IMR-90 (cell line): ENCODE measurements at regions not wholly inside any gene's neighbourhood (a gene's known extent, or its start where the extent isn't known, plus 50 kb on each side); places are given as distances from the start of the nearest gene placed in this dataset.

Experiments used
- BHLHE40 ChIP-seq: fragments of 150-350 bp; IDR thresholded peaks from 2 replicates; pipeline ENCODE4 v1.6.1; 2016; ENCODE audit warnings: mild to moderate bottlenecking, low read depth, low read length
- CEBPB ChIP-seq: IDR thresholded peaks from 2 replicates; pipeline ENCODE4 v1.6.1; 2012; ENCODE audit warnings: low read depth, low read length, improper control_type of control experiment
- CTCF ChIP-seq: conservative IDR thresholded peaks from 2 replicates; pipeline ENCODE4 v1.5.1; 2012; ENCODE audit warnings: mild to moderate bottlenecking, low read depth, low read length, improper control_type of control experiment
- ELK1 ChIP-seq: fragments of 150-350 bp; IDR thresholded peaks from 2 replicates; pipeline ENCODE4 v1.6.1; 2016; ENCODE audit warnings: low read depth, mild to moderate bottlenecking, low read length, moderate library complexity, borderline replicate concordance
- FOS ChIP-seq: fragments of 150-350 bp; IDR thresholded peaks from 2 replicates; pipeline ENCODE4 v1.6.1; 2016; ENCODE audit warnings: low read depth, low read length
- MAFK ChIP-seq: IDR thresholded peaks from 2 replicates; pipeline ENCODE4 v1.6.1; 2012; ENCODE audit warnings: low read depth, low read length, improper control_type of control experiment
- MXI1 ChIP-seq: IDR thresholded peaks from 2 replicates; pipeline ENCODE4 v1.6.1; 2012; ENCODE audit warnings: low read depth, mild to moderate bottlenecking, low read length, moderate library complexity, borderline replicate concordance
- NFE2L2 ChIP-seq: fragments of 150-350 bp; IDR thresholded peaks from 2 replicates; pipeline ENCODE4 v1.6.1; 2016; ENCODE audit warnings: low read depth, mild to moderate bottlenecking, low read length
- POLR2A ChIP-seq: IDR thresholded peaks from 2 replicates; pipeline ENCODE4 v1.6.1; 2012; ENCODE audit warnings: mild to moderate bottlenecking, low read depth, low read length
- RCOR1 ChIP-seq: IDR thresholded peaks from 2 replicates; pipeline ENCODE4 v1.6.1; 2012; ENCODE audit warnings: mild to moderate bottlenecking, low read length, improper control_type of control experiment; ENCODE audit not compliant: insufficient replicate concordance
- RFX5 ChIP-seq: IDR thresholded peaks from 2 replicates; pipeline ENCODE4 v1.8.0; 2012; ENCODE audit warnings: low read depth, mild to moderate bottlenecking, low read length, moderate library complexity
- USF2 ChIP-seq: fragments of 150-350 bp; IDR thresholded peaks from 2 replicates; pipeline ENCODE4 v1.6.1; 2017; ENCODE audit warnings: mild to moderate bottlenecking, antibody characterized with exemption, low read length, low read depth

- TF ChIP-seq POLR2A (no peak), CTCF (no peak), NFE2L2 (peak; percentile 64), ELK1 (no peak), BHLHE40 (no peak), RCOR1 (no peak), CEBPB (no peak), MAFK (no peak), MXI1 (no peak), USF2 (no peak), FOS (no peak), RFX5 (no peak)
Measured at GRCh38 chr16:80166082-80166481, 374.7 kb upstream of the DYNLRB2 start.
